HCT116 (cell line): ENCODE measurements at regions not wholly inside any gene's neighbourhood (a gene's known extent, or its start where the extent isn't known, plus 50 kb on each side); places are given as distances from the start of the nearest gene placed in this dataset.

Source experiments
- ATAC-seq: fragments of 200-7000 bp; cut with Tn5 transposase; 2 replicates; pipeline ENCODE4 v1.9.1; 2020; ENCODE audit warnings: mild to moderate bottlenecking, moderate library complexity
- BruUV-seq: library from RNA; stranded (reverse); fragments of 400-500 nt; replicated peaks from 2 replicates; lab custom pipeline; 2021; lab: Mats Ljungman, UMichigan
- CTCF ChIA-PET: fragments of 300-600 bp; sonication (Branson Sonifier 250); formaldehyde crosslinking; loops from one replicate; lab custom pipeline; 2021; ENCODE audit warnings: antibody characterized with exemption; lab: Charles Lee
- POLR2A ChIA-PET: fragments of 300-600, 350-600 bp; sonication (Branson Sonifier 250); formaldehyde crosslinking; loops from one replicate; lab custom pipeline; 2021; ENCODE audit warnings: antibody characterized with exemption; lab: Charles Lee
- RAD21 ChIA-PET, 2 experiments: fragments of 300-600 bp; sonication (Branson Sonifier 250); formaldehyde crosslinking; loops; one replicate each; lab custom pipeline; 2023; ENCODE audit warnings: low total read pairs in 2 of 2; ENCODE audit not compliant: uncharacterized antibody in 2 of 2, unreplicated experiment in 2 of 2, low non-redundant PET in 1 of 2; lab: Charles Lee
- DNase-seq: peaks from one replicate; pipeline ENCODE4 v3.0.0-alpha.2; 2010; ENCODE audit warnings: low read depth, low spot score
- H2AFZ ChIP-seq: fragments of 200-600 bp; shearing (Covaris generic), sonication (generic); 2 replicates; pipeline ENCODE4 v1.6.1; 2017; ENCODE audit warnings: low read depth, mixed run types, mixed read lengths, antibody characterized with exemption, low read length; ENCODE audit not compliant: poor library complexity, severe bottlenecking
- H3K27ac ChIP-seq: 2 replicates; pipeline ENCODE4 v1.5.1; 2012; ENCODE audit warnings: low read depth, low read length
- H3K27me3 ChIP-seq: fragments of 200-600 bp; sonication (generic); 2 replicates; pipeline ENCODE4 v1.6.1; 2016; ENCODE audit warnings: mixed run types, low read length, mixed read lengths; ENCODE audit not compliant: insufficient read depth
- H3K36me3 ChIP-seq, 2 experiments: fragments of 200-500 bp in 1 of 2; fragments of 200-600 bp in 1 of 2; sonication (Bioruptor generic) in 1 of 2; sonication (generic) in 1 of 2; 2 replicates each; pipeline versions ENCODE4 v1.5.1 to v1.6.1; 2014 to 2016; ENCODE audit warnings: low read length in 2 of 2, inconsistent platforms in 1 of 2, mixed read lengths in 1 of 2, mixed run types in 1 of 2; ENCODE audit not compliant: insufficient read depth in 2 of 2, control insufficient read depth in 1 of 2
- H3K4me1 ChIP-seq, 2 experiments: fragments of 200-600 bp in 1 of 2; sonication (generic) in 1 of 2; 2 replicates each; pipeline versions ENCODE4 v1.5.1 to v1.6.1; 2012 to 2017; ENCODE audit warnings: low read length in 2 of 2, inconsistent platforms in 1 of 2, mild to moderate bottlenecking in 1 of 2, mixed read lengths in 1 of 2, mixed run types in 1 of 2, moderate library complexity in 1 of 2; ENCODE audit not compliant: insufficient read depth in 2 of 2, control insufficient read depth in 1 of 2
- H3K4me2 ChIP-seq: fragments of 200-600 bp; sonication (generic); 2 replicates; pipeline ENCODE4 v1.6.1; 2017; ENCODE audit warnings: mixed run types, low read length, mixed read lengths
- H3K4me3 ChIP-seq, 2 experiments: fragments of 200-600 bp in 1 of 2; sonication (generic) in 1 of 2; replicated peaks in 1 of 2; 2 replicates each; pipeline ENCODE4 v1.5.1; 2011 to 2016; ENCODE audit warnings: low read length in 2 of 2, control low read depth in 1 of 2, low read depth in 1 of 2, mild to moderate bottlenecking in 1 of 2, mixed read lengths in 1 of 2, mixed run types in 1 of 2
- H3K79me2 ChIP-seq: fragments of 200-600 bp; sonication (generic); 2 replicates; pipeline ENCODE4 v1.6.1; 2017; ENCODE audit warnings: mild to moderate bottlenecking, mixed run types, low read length, moderate library complexity, mixed read lengths; ENCODE audit not compliant: insufficient read depth
- H3K9ac ChIP-seq: fragments of 200-600 bp; sonication (generic); 2 replicates; pipeline ENCODE4 v1.6.1; 2016; ENCODE audit warnings: low read length, mixed read lengths
- H3K9me2 ChIP-seq: fragments of 200-600 bp; sonication (generic), shearing (Covaris generic); 2 replicates; pipeline ENCODE4 v1.6.1; 2017; ENCODE audit warnings: mixed run types, mild to moderate bottlenecking, moderate library complexity; ENCODE audit not compliant: insufficient read depth
- H3K9me3 ChIP-seq, 2 experiments: fragments of 200-500 bp in 1 of 2; fragments of 200-600 bp in 1 of 2; sonication (Bioruptor generic) in 1 of 2; sonication (generic) in 1 of 2; 2 replicates each; pipeline ENCODE4 v1.6.1; 2014 to 2017; ENCODE audit warnings: low read length in 2 of 2, mixed read lengths in 2 of 2, inconsistent platforms in 1 of 2, low read depth in 1 of 2, mild to moderate bottlenecking in 1 of 2, mixed run types in 1 of 2, moderate library complexity in 1 of 2; ENCODE audit not compliant: control insufficient read depth in 1 of 2, insufficient read depth in 1 of 2
- H4K20me1 ChIP-seq: fragments of 200-600 bp; sonication (generic), shearing (Covaris generic); 2 replicates; pipeline ENCODE4 v1.6.1; 2017; ENCODE audit warnings: mixed run types, mild to moderate bottlenecking, moderate library complexity; ENCODE audit not compliant: insufficient read depth
- CBX3 ChIP-seq: IDR thresholded peaks from 2 replicates; pipeline ENCODE4 v1.6.1; 2012; ENCODE audit warnings: low read depth
- CEBPB ChIP-seq: IDR thresholded peaks from 2 replicates; pipeline ENCODE4 v1.6.1; 2012; ENCODE audit warnings: low read depth
- CTCF ChIP-seq, 3 experiments: fragments of 200-600 bp in 1 of 3; sonication (generic) in 1 of 3; IDR thresholded peaks in 2 of 3; conservative IDR thresholded peaks in 1 of 3; 2 replicates each; pipeline ENCODE4 v1.5.1; 2012 to 2017; ENCODE audit warnings: low read depth in 2 of 3, low read length in 2 of 3, antibody characterized with exemption in 1 of 3, borderline replicate concordance in 1 of 3, control low read depth in 1 of 3, mild to moderate bottlenecking in 1 of 3, mixed read lengths in 1 of 3, mixed run types in 1 of 3, moderate library complexity in 1 of 3; ENCODE audit not compliant: insufficient read depth in 1 of 3
- EZH2 ChIP-seq: fragments of 200-600 bp; sonication (generic); IDR thresholded peaks from 2 replicates; pipeline ENCODE4 v1.6.1; 2017; ENCODE audit warnings: antibody characterized with exemption, mixed run types
- EZH2phosphoT487 ChIP-seq: fragments of 200-600 bp; IDR thresholded peaks from 2 replicates; pipeline ENCODE4 v1.6.1; 2018; ENCODE audit warnings: antibody characterized with exemption, borderline replicate concordance
- JUND ChIP-seq: IDR thresholded peaks from 2 replicates; pipeline ENCODE4 v1.6.1; 2012
- MAX ChIP-seq: IDR thresholded peaks from 2 replicates; pipeline ENCODE4 v1.6.1; 2012
- POLR2A ChIP-seq: IDR thresholded peaks from 2 replicates; pipeline ENCODE4 v1.7.0; 2011; ENCODE audit warnings: borderline replicate concordance; ENCODE audit not compliant: insufficient read depth, insufficient read length; ENCODE audit errors: extremely low read depth
- POLR2AphosphoS5 ChIP-seq: IDR thresholded peaks from 2 replicates; pipeline ENCODE4 v1.6.1; 2011; ENCODE audit warnings: mild to moderate bottlenecking, low read depth, low read length, moderate library complexity
- RAD21 ChIP-seq: IDR thresholded peaks from 2 replicates; pipeline ENCODE4 v1.6.1; 2012; ENCODE audit warnings: low read depth, mild to moderate bottlenecking
- SIN3A ChIP-seq: IDR thresholded peaks from 2 replicates; pipeline ENCODE4 v1.6.1; 2012; ENCODE audit warnings: low read depth
- ZBTB33 ChIP-seq: IDR thresholded peaks from 2 replicates; pipeline ENCODE4 v1.6.1; 2011; ENCODE audit warnings: mild to moderate bottlenecking, low read length, moderate library complexity; ENCODE audit not compliant: insufficient replicate concordance; ENCODE audit errors: extremely low read depth
- ZFX ChIP-seq: fragments of 450-650 bp; IDR thresholded peaks from 2 replicates; pipeline ENCODE4 v1.6.1; 2017
- ZNF274 ChIP-seq: fragments of 200-500 bp; sonication (Bioruptor generic); IDR thresholded peaks from 2 replicates; pipeline ENCODE4 v1.6.1; 2014; ENCODE audit warnings: mild to moderate bottlenecking, low read depth, low read length, inconsistent platforms
- intact Hi-C: fragments of 100-400 bp; cut with micrococcal nuclease; formaldehyde crosslinking; loops from 2 replicates; pipeline ENCODE4 v1.10.0; 2022
- TF ChIP-seq, protein P1 (sequence below): IDR thresholded peaks from 2 replicates; pipeline ENCODE4 v1.6.1; 2012; ENCODE audit warnings: low read depth
- TF ChIP-seq, protein P2 (sequence below): IDR thresholded peaks from 2 replicates; pipeline ENCODE4 v1.6.1; 2012

GRCh38 chr11:109869536-109869935 lies 223.7 kb upstream of the ZC3H12C start:
- RAD21 ChIA-PET: no interaction called here
- CTCF ChIA-PET: no interaction called here
- intact Hi-C loops: no loop called here
- Histone ChIP-seq H3K36me3 (no peaks in the 10 kb centered on the region), H3K79me2 (no peaks in the 10 kb centered on the region), H3K4me3 (no peak overlapping the region), H4K20me1 (no peaks in the 10 kb centered on the region), H3K27ac (no peak overlapping the region), H3K4me1 (peaks cover 3 to 18% of the 10 kb centered on the region in 2 experiments), H3K4me2 (no peak overlapping the region), H3K9me2 (no peaks in the 10 kb centered on the region)
- no TSS peak for BruUV-seq
- ATAC-seq: no peak
- TF ChIP-seq, protein P1, sequence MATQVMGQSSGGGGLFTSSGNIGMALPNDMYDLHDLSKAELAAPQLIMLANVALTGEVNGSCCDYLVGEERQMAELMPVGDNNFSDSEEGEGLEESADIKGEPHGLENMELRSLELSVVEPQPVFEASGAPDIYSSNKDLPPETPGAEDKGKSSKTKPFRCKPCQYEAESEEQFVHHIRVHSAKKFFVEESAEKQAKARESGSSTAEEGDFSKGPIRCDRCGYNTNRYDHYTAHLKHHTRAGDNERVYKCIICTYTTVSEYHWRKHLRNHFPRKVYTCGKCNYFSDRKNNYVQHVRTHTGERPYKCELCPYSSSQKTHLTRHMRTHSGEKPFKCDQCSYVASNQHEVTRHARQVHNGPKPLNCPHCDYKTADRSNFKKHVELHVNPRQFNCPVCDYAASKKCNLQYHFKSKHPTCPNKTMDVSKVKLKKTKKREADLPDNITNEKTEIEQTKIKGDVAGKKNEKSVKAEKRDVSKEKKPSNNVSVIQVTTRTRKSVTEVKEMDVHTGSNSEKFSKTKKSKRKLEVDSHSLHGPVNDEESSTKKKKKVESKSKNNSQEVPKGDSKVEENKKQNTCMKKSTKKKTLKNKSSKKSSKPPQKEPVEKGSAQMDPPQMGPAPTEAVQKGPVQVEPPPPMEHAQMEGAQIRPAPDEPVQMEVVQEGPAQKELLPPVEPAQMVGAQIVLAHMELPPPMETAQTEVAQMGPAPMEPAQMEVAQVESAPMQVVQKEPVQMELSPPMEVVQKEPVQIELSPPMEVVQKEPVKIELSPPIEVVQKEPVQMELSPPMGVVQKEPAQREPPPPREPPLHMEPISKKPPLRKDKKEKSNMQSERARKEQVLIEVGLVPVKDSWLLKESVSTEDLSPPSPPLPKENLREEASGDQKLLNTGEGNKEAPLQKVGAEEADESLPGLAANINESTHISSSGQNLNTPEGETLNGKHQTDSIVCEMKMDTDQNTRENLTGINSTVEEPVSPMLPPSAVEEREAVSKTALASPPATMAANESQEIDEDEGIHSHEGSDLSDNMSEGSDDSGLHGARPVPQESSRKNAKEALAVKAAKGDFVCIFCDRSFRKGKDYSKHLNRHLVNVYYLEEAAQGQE: no peak
- no peak for TF ChIP-seq EZH2
- TF ChIP-seq POLR2AphosphoS5: no peak
- no peak for TF ChIP-seq CBX3
- no peak for TF ChIP-seq SIN3A
- TF ChIP-seq ZBTB33: no peak
- TF ChIP-seq ZNF274: no peak
- no peak for TF ChIP-seq ZFX
- TF ChIP-seq CTCF (IDR thresholded peaks at IDR 0.05 in 2 of 3, conservative IDR thresholded peaks at IDR 0.05 in 1 of 3; ENCODE audit: borderline replicate concordance in 1 of 3, insufficient read depth in 1 of 3, low read depth in 2 of 3, low read length in 2 of 3): no peak
- no peak for TF ChIP-seq POLR2A
- TF ChIP-seq, protein P2, sequence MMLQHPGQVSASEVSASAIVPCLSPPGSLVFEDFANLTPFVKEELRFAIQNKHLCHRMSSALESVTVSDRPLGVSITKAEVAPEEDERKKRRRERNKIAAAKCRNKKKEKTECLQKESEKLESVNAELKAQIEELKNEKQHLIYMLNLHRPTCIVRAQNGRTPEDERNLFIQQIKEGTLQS: no peak
- no peak for TF ChIP-seq RAD21
- TF ChIP-seq EZH2phosphoT487: no peak
- no peak for TF ChIP-seq MAX
- TF ChIP-seq CEBPB: no peak
- no peak for TF ChIP-seq JUND
- TF ChIP-seq, all 23 proteins: peak for 0
- no peaks in the 10 kb centered on the region for H3K27me3 ChIP-seq
- no peak overlapping the region for H3K9ac ChIP-seq
- no peak overlapping the region for H2AFZ ChIP-seq
- POLR2A ChIA-PET: no interaction called here
- H3K9me3 ChIP-seq: 0 out of 4 replicates have a peak, but pooled peaks cover 0 to 4% of the 10 kb centered on the region in 2 experiments
- DNase-seq: no peak
